ENCODE measurements at regions not wholly inside any gene's neighbourhood (a gene's known extent, or its start where the extent isn't known, plus 50 kb on each side); places are given as distances from the start of the nearest gene placed in this dataset.
A peak's percentile ranks its signal among the peaks of the same experiment; 100 is the strongest.

GRCh38 chr13:73879346-73880015 lies 254.7 kb downstream of the KLF12 start:
- no peak for DNase-seq

GRCh38 chr13:73877399-73877798 lies 256.8 kb downstream of the KLF12 start:
- DNase-seq, result no peak

- peak; percentile 40 for DNase-seq
These were observed 257.9 kb downstream of the KLF12 start for GRCh38 chr13:73876323-73876722.

- no peak for DNase-seq
These were observed 260.0 kb downstream of the KLF12 start for GRCh38 chr13:73873940-73874830.

- no peak for DNase-seq
These were observed 261.8 kb downstream of the KLF12 start for GRCh38 chr13:73872397-73872796.

GRCh38 chr13:73870970-73871935 lies 263.0 kb downstream of the KLF12 start:
- DNase-seq, result peak; percentile 76

GRCh38 chr13:73870036-73870741 lies 264.0 kb downstream of the KLF12 start:
- peak; percentile 44 for DNase-seq

GRCh38 chr13:73865027-73865426 lies 269.2 kb downstream of the KLF12 start:
- DNase-seq, result peak; percentile 24

- no peak for DNase-seq
These were observed 273.1 kb downstream of the KLF12 start for GRCh38 chr13:73861136-73861535.

- no peak for DNase-seq
These were observed 273.7 kb downstream of the KLF12 start for GRCh38 chr13:73860501-73860900.

GRCh38 chr13:73859841-73860240 lies 274.4 kb downstream of the KLF12 start:
- DNase-seq, result no peak

GRCh38 chr13:73857106-73857505 lies 277.1 kb downstream of the KLF12 start:
- peak; percentile 66 for DNase-seq

GRCh38 chr13:73851104-73851503 lies 283.1 kb downstream of the KLF12 start:
- DNase-seq, result no peak

GRCh38 chr13:73850104-73850873 lies 283.9 kb downstream of the KLF12 start:
- DNase-seq, result no peak

- peak; percentile 48 for DNase-seq
These were observed 284.9 kb downstream of the KLF12 start for GRCh38 chr13:73849292-73849691.

- peak; percentile 67 for DNase-seq
These were observed 289.2 kb downstream of the KLF12 start for GRCh38 chr13:73844986-73845385.

- DNase-seq, result peak; percentile 38
These were observed 291.6 kb downstream of the KLF12 start for GRCh38 chr13:73842626-73843025.

- no peak for DNase-seq
These were observed 292.0 kb downstream of the KLF12 start for GRCh38 chr13:73842184-73842583.

- no peak for DNase-seq
These were observed 297.1 kb downstream of the KLF12 start for GRCh38 chr13:73837147-73837546.

GRCh38 chr13:73835138-73835721 lies 299.0 kb downstream of the KLF12 start:
- peak; percentile 49 for DNase-seq

All from fibroblast of upper back skin (primary cell).